ENCODE measurements at regions not wholly inside any gene's neighbourhood (a gene's known extent, or its start where the extent isn't known, plus 50 kb on each side); places are given as distances from the start of the nearest gene placed in this dataset.
"Not testable (repeated sequence)": the region's sequence is repeated elsewhere in the genome, so short reads cannot be mapped to it uniquely, and the experiment has no call there.

- no peaks in the 10 kb centered on the region for H3K36me3 ChIP-seq (ENCODE audit: insufficient read depth, low read length)
- Mint-ChIP-seq H3K27me3 (ENCODE audit: low read depth, unreplicated experiment) (no peaks in the 10 kb centered on the region), H3K36me3 (ENCODE audit: low read depth, unreplicated experiment) (no peaks in the 10 kb centered on the region), H3K4me3 (ENCODE audit: unreplicated experiment) (no peak overlapping the region), H3K27ac (ENCODE audit: unreplicated experiment) (no peak overlapping the region), H3K9me3 (ENCODE audit: unreplicated experiment) (peaks cover 2% of the 10 kb centered on the region), H3K4me1 (ENCODE audit: low read depth, unreplicated experiment) (no peaks in the 10 kb centered on the region)
- no peak for FAIRE-seq
- no peaks in the 10 kb centered on the region for H3K27me3 ChIP-seq (ENCODE audit: insufficient read depth, low read length)
- DNase-seq (ENCODE audit: low read depth): peak; percentile 18
- H3K9me3 ChIP-seq (ENCODE audit: insufficient read depth, low read depth, low read length): no peaks in the 10 kb centered on the region
- no peak overlapping the region for H3K9ac ChIP-seq (ENCODE audit: low read length)
- H3K79me2 ChIP-seq (ENCODE audit: insufficient read depth, low read length): no peaks in the 10 kb centered on the region
- no peak overlapping the region for H3K27ac ChIP-seq (ENCODE audit: low read depth, low read length)
- no peaks in the 10 kb centered on the region for H3K4me1 ChIP-seq (ENCODE audit: insufficient read depth, low read length)
- peak overlapping the region; percentile 10 for H2AFZ ChIP-seq (ENCODE audit: low read depth, low read length)
- no peak overlapping the region for H3K4me2 ChIP-seq (ENCODE audit: low read length)
- no peak overlapping the region for H3K4me3 ChIP-seq (ENCODE audit: insufficient read depth, low read depth, low read length)
- TF ChIP-seq, protein P1, sequence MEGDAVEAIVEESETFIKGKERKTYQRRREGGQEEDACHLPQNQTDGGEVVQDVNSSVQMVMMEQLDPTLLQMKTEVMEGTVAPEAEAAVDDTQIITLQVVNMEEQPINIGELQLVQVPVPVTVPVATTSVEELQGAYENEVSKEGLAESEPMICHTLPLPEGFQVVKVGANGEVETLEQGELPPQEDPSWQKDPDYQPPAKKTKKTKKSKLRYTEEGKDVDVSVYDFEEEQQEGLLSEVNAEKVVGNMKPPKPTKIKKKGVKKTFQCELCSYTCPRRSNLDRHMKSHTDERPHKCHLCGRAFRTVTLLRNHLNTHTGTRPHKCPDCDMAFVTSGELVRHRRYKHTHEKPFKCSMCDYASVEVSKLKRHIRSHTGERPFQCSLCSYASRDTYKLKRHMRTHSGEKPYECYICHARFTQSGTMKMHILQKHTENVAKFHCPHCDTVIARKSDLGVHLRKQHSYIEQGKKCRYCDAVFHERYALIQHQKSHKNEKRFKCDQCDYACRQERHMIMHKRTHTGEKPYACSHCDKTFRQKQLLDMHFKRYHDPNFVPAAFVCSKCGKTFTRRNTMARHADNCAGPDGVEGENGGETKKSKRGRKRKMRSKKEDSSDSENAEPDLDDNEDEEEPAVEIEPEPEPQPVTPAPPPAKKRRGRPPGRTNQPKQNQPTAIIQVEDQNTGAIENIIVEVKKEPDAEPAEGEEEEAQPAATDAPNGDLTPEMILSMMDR (IDR thresholded peaks at IDR 0.05; ENCODE audit: insufficient read depth, low read depth, low read length): no peak
- TF ChIP-seq EZH2 (IDR thresholded peaks at IDR 0.05; ENCODE audit: insufficient read depth, low read length): no peak
- H4K20me1 ChIP-seq (ENCODE audit: insufficient read depth, low read length): no peaks in the 10 kb centered on the region
Measured at GRCh38 chr6:140156131-140156530, 781.7 kb upstream of the CITED2 start.

DNA sequence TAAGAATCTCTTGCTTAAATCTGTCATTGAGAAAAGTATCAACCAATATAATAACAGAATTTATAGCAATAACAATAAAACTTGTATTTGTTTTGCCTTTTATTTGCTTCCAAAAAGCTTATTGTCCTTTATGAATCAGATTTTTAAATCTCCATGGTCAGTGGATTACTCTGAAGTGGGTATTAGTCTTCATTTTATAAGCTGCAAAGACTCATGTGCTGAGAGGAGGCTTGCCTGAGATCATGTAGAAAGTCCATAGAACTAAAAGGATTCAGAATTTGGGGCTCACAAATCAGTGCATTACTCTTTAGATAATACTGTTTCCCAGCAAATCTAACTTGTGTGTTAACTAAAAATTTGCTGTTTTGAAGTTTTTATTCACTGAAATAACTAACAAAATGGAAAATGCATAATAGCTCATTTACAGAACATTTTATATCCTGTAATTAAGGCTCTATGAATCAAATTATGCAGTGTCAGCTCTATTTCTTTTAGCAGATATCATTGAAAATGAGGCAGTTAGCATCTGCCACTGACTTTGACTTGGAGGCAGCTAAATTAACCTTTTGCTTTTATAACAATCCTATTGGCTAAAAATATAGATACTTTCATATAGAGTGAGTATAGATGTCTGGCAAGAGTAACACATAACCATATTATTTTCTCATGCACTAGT is 781.1 kb upstream of the CITED2 start:
- Mint-ChIP-seq H3K4me1 (ENCODE audit: low read depth, unreplicated experiment) (no peaks in the 10 kb centered on the region), H3K27ac (ENCODE audit: unreplicated experiment) (no peak overlapping the region), H3K27me3 (ENCODE audit: low read depth, unreplicated experiment) (no peaks in the 10 kb centered on the region), H3K4me3 (ENCODE audit: unreplicated experiment) (no peak overlapping the region), H3K36me3 (ENCODE audit: low read depth, unreplicated experiment) (no peaks in the 10 kb centered on the region), H3K9me3 (ENCODE audit: unreplicated experiment) (peaks cover 2% of the 10 kb centered on the region)
- no peaks in the 10 kb centered on the region for H4K20me1 ChIP-seq (ENCODE audit: insufficient read depth, low read length)
- DNase-seq (ENCODE audit: low read depth): no peak
- H3K79me2 ChIP-seq (ENCODE audit: insufficient read depth, low read length): no peaks in the 10 kb centered on the region
- no peak overlapping the region for H3K9ac ChIP-seq (ENCODE audit: low read length)
- no peak overlapping the region for H3K27ac ChIP-seq (ENCODE audit: low read depth, low read length)
- no peaks in the 10 kb centered on the region for H3K9me3 ChIP-seq (ENCODE audit: insufficient read depth, low read depth, low read length)
- H3K27me3 ChIP-seq (ENCODE audit: insufficient read depth, low read length): no peaks in the 10 kb centered on the region
- H3K36me3 ChIP-seq (ENCODE audit: insufficient read depth, low read length): no peaks in the 10 kb centered on the region
- no peak overlapping the region for H3K4me2 ChIP-seq (ENCODE audit: low read length)
- no peak overlapping the region for H3K4me3 ChIP-seq (ENCODE audit: insufficient read depth, low read depth, low read length)
- TF ChIP-seq, protein P1 (IDR thresholded peaks at IDR 0.05; ENCODE audit: insufficient read depth, low read depth, low read length): no peak
- no peak for TF ChIP-seq EZH2 (IDR thresholded peaks at IDR 0.05; ENCODE audit: insufficient read depth, low read length)
- H3K4me1 ChIP-seq (ENCODE audit: insufficient read depth, low read length): no peaks in the 10 kb centered on the region
- no peak overlapping the region for H2AFZ ChIP-seq (ENCODE audit: low read depth, low read length)
- FAIRE-seq: peak; percentile 32

DNA sequence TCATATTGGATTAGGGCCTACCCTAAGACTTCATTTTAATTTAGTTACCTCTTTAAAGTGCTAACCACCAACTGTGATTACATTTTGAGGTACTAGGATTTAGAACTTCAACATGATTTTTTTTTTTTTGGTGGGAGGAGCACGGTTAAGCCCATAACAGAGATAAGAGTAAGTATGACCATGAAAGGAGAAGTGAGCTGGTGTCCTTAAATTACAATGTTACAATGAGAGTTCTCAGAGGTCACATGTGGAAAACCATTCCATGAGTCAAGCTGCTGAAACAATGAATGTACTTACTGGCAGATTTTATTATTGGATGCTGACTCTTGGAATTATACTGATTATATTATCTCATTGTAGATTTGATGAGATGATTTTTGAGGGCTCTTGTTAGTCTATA is 779.3 kb upstream of the CITED2 start:
- no peaks in the 10 kb centered on the region for H3K27me3 ChIP-seq (ENCODE audit: insufficient read depth, low read length)
- H3K79me2 ChIP-seq (ENCODE audit: insufficient read depth, low read length): no peaks in the 10 kb centered on the region
- H3K4me1 ChIP-seq (ENCODE audit: insufficient read depth, low read length): no peaks in the 10 kb centered on the region
- Mint-ChIP-seq H3K27ac (ENCODE audit: unreplicated experiment) (no peak overlapping the region), H3K9me3 (ENCODE audit: unreplicated experiment) (peaks cover 4% of the 10 kb centered on the region), H3K4me1 (ENCODE audit: low read depth, unreplicated experiment) (no peaks in the 10 kb centered on the region), H3K4me3 (ENCODE audit: unreplicated experiment) (no peak overlapping the region), H3K27me3 (ENCODE audit: low read depth, unreplicated experiment) (no peaks in the 10 kb centered on the region), H3K36me3 (ENCODE audit: low read depth, unreplicated experiment) (no peaks in the 10 kb centered on the region)
- no peaks in the 10 kb centered on the region for H3K36me3 ChIP-seq (ENCODE audit: insufficient read depth, low read length)
- H2AFZ ChIP-seq (ENCODE audit: low read depth, low read length): no peak overlapping the region
- no peak for FAIRE-seq
- peak; percentile 43 for DNase-seq (ENCODE audit: low read depth)
- H3K4me3 ChIP-seq (ENCODE audit: insufficient read depth, low read depth, low read length): no peak overlapping the region
- H3K4me2 ChIP-seq (ENCODE audit: low read length): no peak overlapping the region
- H4K20me1 ChIP-seq (ENCODE audit: insufficient read depth, low read length): no peaks in the 10 kb centered on the region
- no peaks in the 10 kb centered on the region for H3K9me3 ChIP-seq (ENCODE audit: insufficient read depth, low read depth, low read length)
- H3K9ac ChIP-seq (ENCODE audit: low read length): no peak overlapping the region
- TF ChIP-seq, protein P1 (IDR thresholded peaks at IDR 0.05; ENCODE audit: insufficient read depth, low read depth, low read length): no peak
- no peak for TF ChIP-seq EZH2 (IDR thresholded peaks at IDR 0.05; ENCODE audit: insufficient read depth, low read length)
- H3K27ac ChIP-seq (ENCODE audit: low read depth, low read length): no peak overlapping the region

GRCh38 chr6:140147825-140148814 is 773.7 kb upstream of the CITED2 start:
- not testable (repeated sequence) for H3K4me3 ChIP-seq (ENCODE audit: insufficient read depth, low read depth, low read length); H3K36me3 Mint-ChIP-seq (ENCODE audit: low read depth, unreplicated experiment); H3K27ac ChIP-seq (ENCODE audit: low read depth, low read length); DNase-seq (ENCODE audit: low read depth); H3K9me3 ChIP-seq (ENCODE audit: insufficient read depth, low read depth, low read length); H3K9me3 Mint-ChIP-seq (ENCODE audit: unreplicated experiment); H3K4me3 Mint-ChIP-seq (ENCODE audit: unreplicated experiment); H4K20me1 ChIP-seq (ENCODE audit: insufficient read depth, low read length); H3K79me2 ChIP-seq (ENCODE audit: insufficient read depth, low read length); H3K27me3 ChIP-seq (ENCODE audit: insufficient read depth, low read length); H3K4me1 ChIP-seq (ENCODE audit: insufficient read depth, low read length); H3K27ac Mint-ChIP-seq (ENCODE audit: unreplicated experiment); H2AFZ ChIP-seq (ENCODE audit: low read depth, low read length); H3K4me1 Mint-ChIP-seq (ENCODE audit: low read depth, unreplicated experiment); H3K4me2 ChIP-seq (ENCODE audit: low read length); H3K9ac ChIP-seq (ENCODE audit: low read length); FAIRE-seq; H3K27me3 Mint-ChIP-seq (ENCODE audit: low read depth, unreplicated experiment); H3K36me3 ChIP-seq (ENCODE audit: insufficient read depth, low read length)
